Retinal pigment epithelial cell (primary cell): ENCODE measurements at regions not wholly inside any gene's neighbourhood (a gene's known extent, or its start where the extent isn't known, plus 50 kb on each side); places are given as distances from the start of the nearest gene placed in this dataset.

Experiments used
- DNase-seq: peaks from one replicate; pipeline ENCODE4 v3.0.0-alpha.2; 2010; ENCODE audit warnings: low read depth
- H3K4me3 ChIP-seq: 2 replicates; pipeline ENCODE4 v1.5.1; 2011; ENCODE audit warnings: mild to moderate bottlenecking, low read length, control low read depth, moderate library complexity
- TF ChIP-seq, protein P1 (sequence below): conservative IDR thresholded peaks from 2 replicates; pipeline ENCODE4 v1.5.1; 2011; ENCODE audit warnings: low read depth, low read length, control low read depth, inconsistent platforms

DNA sequence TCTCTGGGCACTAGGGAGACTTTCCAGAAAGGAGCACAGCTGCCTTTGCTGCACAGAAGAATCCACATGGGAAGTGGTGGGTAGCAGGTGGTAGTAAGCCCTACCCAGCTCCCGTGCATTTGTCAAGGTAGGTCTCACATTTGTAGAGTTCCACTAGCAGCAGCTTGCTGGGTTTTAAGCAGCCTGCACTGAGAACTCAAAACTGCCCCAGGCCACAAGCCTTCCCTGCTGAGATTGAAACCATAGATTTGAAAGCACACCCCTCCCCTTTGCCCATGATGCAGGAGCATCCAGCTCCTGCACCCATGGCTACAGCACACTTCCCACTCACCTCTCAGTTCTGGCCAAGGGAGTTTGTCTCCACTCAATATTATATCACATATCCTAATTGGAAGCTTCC, 604.5 kb upstream of the STEAP1 start:
- DNase-seq = no peak
- H3K4me3 ChIP-seq = no peak overlapping the region
- TF ChIP-seq, protein P1, sequence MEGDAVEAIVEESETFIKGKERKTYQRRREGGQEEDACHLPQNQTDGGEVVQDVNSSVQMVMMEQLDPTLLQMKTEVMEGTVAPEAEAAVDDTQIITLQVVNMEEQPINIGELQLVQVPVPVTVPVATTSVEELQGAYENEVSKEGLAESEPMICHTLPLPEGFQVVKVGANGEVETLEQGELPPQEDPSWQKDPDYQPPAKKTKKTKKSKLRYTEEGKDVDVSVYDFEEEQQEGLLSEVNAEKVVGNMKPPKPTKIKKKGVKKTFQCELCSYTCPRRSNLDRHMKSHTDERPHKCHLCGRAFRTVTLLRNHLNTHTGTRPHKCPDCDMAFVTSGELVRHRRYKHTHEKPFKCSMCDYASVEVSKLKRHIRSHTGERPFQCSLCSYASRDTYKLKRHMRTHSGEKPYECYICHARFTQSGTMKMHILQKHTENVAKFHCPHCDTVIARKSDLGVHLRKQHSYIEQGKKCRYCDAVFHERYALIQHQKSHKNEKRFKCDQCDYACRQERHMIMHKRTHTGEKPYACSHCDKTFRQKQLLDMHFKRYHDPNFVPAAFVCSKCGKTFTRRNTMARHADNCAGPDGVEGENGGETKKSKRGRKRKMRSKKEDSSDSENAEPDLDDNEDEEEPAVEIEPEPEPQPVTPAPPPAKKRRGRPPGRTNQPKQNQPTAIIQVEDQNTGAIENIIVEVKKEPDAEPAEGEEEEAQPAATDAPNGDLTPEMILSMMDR = no peak

DNA sequence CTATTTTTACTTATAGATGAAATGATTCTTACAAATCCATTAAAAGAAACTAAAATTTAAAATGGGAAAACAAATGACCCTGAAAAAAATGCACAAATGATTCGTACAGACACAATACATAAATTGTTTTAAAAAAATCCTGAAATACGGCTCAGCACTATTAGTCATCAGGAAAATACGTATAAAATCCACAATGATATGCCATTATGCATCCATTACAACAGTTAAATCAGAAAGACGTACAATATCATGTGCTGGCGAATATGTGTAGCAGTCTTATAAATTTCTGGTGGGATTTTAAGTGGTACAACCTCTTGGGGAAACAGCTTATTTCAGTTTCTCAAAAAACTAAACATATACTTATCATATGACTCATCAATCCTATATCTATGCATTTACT, 600.1 kb upstream of the STEAP1 start:
- no peak overlapping the region for H3K4me3 ChIP-seq
- DNase-seq = peak; percentile 51
- TF ChIP-seq, protein P1 = no peak

DNA sequence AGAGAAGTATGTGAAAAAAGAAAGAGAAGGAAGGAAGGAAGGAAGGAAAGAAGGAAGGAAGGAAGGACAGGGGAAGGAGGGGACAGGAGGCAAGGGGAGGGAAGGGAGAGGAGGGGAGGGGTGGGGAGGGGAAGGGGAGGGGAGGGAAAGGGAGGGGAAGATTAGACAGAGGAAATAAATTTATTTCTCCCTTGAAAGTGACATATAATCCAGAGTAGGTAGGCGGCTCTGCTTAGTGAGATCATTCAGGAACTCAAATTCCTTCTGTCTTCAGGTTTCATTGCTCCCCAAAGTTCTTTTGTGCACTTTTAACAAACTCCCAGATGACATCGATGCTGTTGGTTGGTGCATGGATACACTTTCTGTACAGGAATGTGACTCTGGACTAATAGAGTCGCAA, 594.7 kb upstream of the STEAP1 start:
- TF ChIP-seq, protein P1 = no peak
- DNase-seq = no peak
- H3K4me3 ChIP-seq = no peak overlapping the region

DNA sequence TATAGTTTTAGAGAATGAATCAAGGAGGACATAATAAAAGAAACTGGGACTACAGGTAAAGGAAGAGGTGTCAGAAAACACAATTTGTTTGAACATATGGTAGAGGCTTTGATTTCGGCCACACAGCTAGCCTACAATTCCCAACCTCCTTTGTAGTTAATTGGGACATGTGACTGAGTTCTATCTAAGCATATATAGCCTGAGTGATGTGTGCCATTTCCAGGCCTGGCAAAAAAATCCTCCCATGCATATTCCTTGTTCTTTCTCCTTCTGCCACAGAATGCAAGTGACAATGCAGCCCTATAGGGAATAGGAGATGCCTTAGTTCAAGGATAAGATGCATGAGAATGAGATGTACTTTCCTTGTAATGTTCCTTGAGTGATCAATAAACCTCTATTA, 590.7 kb upstream of the STEAP1 start:
- no peak for DNase-seq
- TF ChIP-seq, protein P1 = no peak
- H3K4me3 ChIP-seq = no peak overlapping the region

DNA sequence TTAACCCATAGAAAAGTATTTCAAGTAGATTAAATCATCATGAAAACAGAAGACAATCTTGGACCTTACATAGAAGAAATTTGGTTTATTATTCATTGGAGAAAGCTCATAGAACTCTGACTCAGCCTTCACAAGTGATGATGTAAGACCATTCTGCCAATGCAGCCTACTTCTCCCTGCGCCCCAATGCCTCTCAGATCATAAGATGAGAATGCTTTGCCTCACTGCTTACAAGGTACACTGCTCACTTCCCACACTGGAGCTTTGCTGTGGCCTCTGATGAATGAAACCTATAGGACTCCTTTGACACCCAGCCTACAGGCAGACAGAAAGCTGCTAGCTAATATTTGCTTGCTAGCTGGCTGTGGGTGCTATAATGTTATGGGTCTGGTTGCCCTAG, 569.4 kb upstream of the STEAP1 start:
- TF ChIP-seq, protein P1 = no peak
- H3K4me3 ChIP-seq = no peak overlapping the region
- DNase-seq = no peak

DNA sequence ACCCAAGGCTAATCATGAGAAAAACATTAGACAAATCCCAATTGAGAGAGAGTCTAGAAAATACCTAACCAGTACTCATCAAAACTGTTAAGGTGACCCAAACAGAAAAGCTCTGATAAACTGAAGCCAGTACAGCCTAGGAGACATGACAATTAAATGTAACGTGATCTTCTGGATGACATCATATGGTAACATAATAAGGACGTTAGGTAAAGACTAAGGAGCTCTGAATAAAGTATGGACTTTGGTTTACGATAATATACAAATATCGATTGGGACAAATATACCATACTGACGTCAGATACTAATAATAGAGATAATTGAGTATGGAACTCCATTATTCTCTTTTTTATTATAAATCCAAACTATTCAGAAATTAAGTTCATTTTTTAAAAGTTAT, 561.1 kb upstream of the STEAP1 start:
- no peak overlapping the region for H3K4me3 ChIP-seq
- TF ChIP-seq, protein P1 = no peak
- DNase-seq = no peak

DNA sequence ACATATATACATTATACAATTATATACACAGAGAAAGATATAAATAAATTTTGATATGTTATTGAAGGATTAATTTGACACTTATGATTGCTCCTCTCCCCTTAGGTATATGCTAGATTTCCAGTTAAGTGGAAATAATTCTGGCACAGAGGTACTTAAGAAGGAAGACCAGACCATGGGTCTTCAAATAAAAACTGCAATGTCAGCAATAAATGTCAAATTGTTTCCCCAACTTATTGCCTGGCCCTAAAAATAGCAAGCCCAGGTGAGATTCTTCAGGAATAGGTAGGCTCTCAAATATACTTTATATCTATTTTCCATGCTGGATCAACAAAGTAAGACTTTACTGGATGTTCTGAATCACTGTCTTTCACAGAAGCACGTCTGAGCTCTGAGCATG, 551.3 kb upstream of the STEAP1 start:
- TF ChIP-seq, protein P1 = no peak
- no peak for DNase-seq
- no peak overlapping the region for H3K4me3 ChIP-seq
